ENCODE measurements at regions not wholly inside any gene's neighbourhood (a gene's known extent, or its start where the extent isn't known, plus 50 kb on each side); places are given as distances from the start of the nearest gene placed in this dataset.

- TF ChIP-seq EZH2 (IDR thresholded peaks at IDR 0.05; ENCODE audit: borderline replicate concordance) (no peak), CTCF (IDR thresholded peaks at IDR 0.05; ENCODE audit: poor library complexity) (no peak)
Observed at GRCh38 chr13:73370066-73370465, 311.3 kb downstream of the KLF5 start.

Measured in hepatocyte (in vitro differentiated cells).